GM12865 (cell line): ENCODE measurements at regions not wholly inside any gene's neighbourhood (a gene's known extent, or its start where the extent isn't known, plus 50 kb on each side); places are given as distances from the start of the nearest gene placed in this dataset.

ENCODE experiments used
- DNase-seq: peaks from one replicate; pipeline ENCODE4 v3.0.0; 2010; ENCODE audit warnings: low read depth
- H3K4me3 ChIP-seq: 2 replicates; pipeline ENCODE4 v1.5.1; 2011; ENCODE audit warnings: mild to moderate bottlenecking, low read depth, low read length, control low read depth
- CTCF ChIP-seq: IDR thresholded peaks from 2 replicates; pipeline ENCODE4 v1.5.1; 2011; ENCODE audit warnings: low read length, control low read depth, low read depth, inconsistent platforms; ENCODE audit not compliant: insufficient read depth; ENCODE audit errors: missing control alignments

- DNase-seq = no peak
- no peak overlapping the region for H3K4me3 ChIP-seq
- no peak for TF ChIP-seq CTCF
These were observed 91.7 kb downstream of the YTHDF1 start for GRCh38 chr20:63124092-63124781.

DNA sequence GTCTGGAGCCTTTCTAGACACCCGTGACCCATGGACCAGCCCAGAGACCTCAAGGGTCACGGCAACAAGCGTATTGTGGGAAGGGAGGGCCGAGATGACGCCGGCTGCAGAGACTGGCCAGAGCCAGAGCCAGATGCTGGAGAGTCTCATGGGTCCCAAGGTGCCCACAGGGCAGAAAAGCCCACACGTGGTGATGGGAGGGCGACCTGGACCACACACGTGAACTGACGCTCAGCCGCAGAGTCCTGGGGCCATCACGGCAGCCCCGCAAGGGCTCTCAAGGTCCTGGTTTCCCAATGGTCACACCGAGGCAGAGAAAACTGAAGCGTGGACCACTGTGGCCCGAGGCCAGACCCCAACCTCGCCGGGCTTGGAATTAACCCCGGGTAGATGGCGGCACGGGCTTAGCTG, 92.6 kb downstream of the YTHDF1 start:
- no peak for DNase-seq
- H3K4me3 ChIP-seq = no peak overlapping the region
- TF ChIP-seq CTCF = no peak

GRCh38 chr20:63122626-63123025, 93.3 kb downstream of the YTHDF1 start:
- no peak for DNase-seq
- no peak overlapping the region for H3K4me3 ChIP-seq
- TF ChIP-seq CTCF = no peak

GRCh38 chr20:63121749-63122405, 94.1 kb downstream of the YTHDF1 start:
- H3K4me3 ChIP-seq = no peak overlapping the region
- TF ChIP-seq CTCF = no peak
- DNase-seq = no peak

GRCh38 chr20:63121246-63121645, 94.7 kb downstream of the YTHDF1 start:
- DNase-seq = no peak
- no peak overlapping the region for H3K4me3 ChIP-seq
- TF ChIP-seq CTCF = no peak

GRCh38 chr20:63120808-63121090, 95.2 kb downstream of the YTHDF1 start:
- no peak for DNase-seq
- no peak for TF ChIP-seq CTCF

More at GRCh38 chr20:63120808-63121090, 95.2 kb downstream of the YTHDF1 start:
- no peak overlapping the region for H3K4me3 ChIP-seq
